Heart right ventricle (tissue), 16 donors: ENCODE measurements at regions not wholly inside any gene's neighbourhood (a gene's known extent, or its start where the extent isn't known, plus 50 kb on each side); places are given as distances from the start of the nearest gene placed in this dataset.

Experiments
- ATAC-seq, 8 donors: fragments of 200-7000 bp; cut with Tn5 transposase; one replicate each; pipeline ENCODE4 v1.9.1; 2020; ENCODE audit warnings: mild to moderate bottlenecking in 8 of 8, moderate library complexity in 8 of 8, moderate number of reproducible peaks in 1 of 8
- DNase-seq, 2 donors: peaks; one replicate each; pipeline ENCODE4 v3.0.0-alpha.2; 2020
- H3K27ac ChIP-seq, 10 donors: fragments of 200-600 bp; sonication (generic) in 2 of 10; one replicate each; pipeline versions ENCODE4 v1.5.0 to v1.8.0; 2020 to 2022; ENCODE audit warnings: mild to moderate bottlenecking in 3 of 10
- H3K27me3 ChIP-seq, 7 donors: fragments of 200-600 bp; one replicate each; pipeline ENCODE4 v1.8.0; 2021 to 2022; ENCODE audit warnings: mild to moderate bottlenecking in 2 of 7
- H3K36me3 ChIP-seq, 9 donors: fragments of 200-600 bp; sonication (generic) in 1 of 9; one replicate each; pipeline versions ENCODE4 v1.5.0 to v1.8.0; 2020 to 2022; ENCODE audit warnings: mild to moderate bottlenecking in 2 of 9
- H3K4me1 ChIP-seq, 9 donors: fragments of 200-600 bp; sonication (generic) in 1 of 9; one replicate each; pipeline versions ENCODE4 v1.5.0 to v1.8.0; 2020 to 2022; ENCODE audit warnings: mild to moderate bottlenecking in 4 of 9
- H3K4me3 ChIP-seq, 10 donors: fragments of 200-600 bp; sonication (generic) in 2 of 10; one replicate each; pipeline versions ENCODE4 v1.5.0 to v1.8.0; 2020 to 2022; ENCODE audit warnings: mild to moderate bottlenecking in 7 of 10, moderate library complexity in 2 of 10
- H3K9me3 ChIP-seq, 11 donors: fragments of 200-600 bp in 10 of 11; sonication (generic) in 2 of 11; one replicate each; pipeline versions ENCODE4 v1.5.0 to v1.8.0; 2013 to 2022; ENCODE audit warnings: mild to moderate bottlenecking in 2 of 11, control low read depth in 1 of 11, moderate library complexity in 1 of 11
- CTCF ChIP-seq, 9 donors: fragments of 200-600 bp; sonication (generic) in 2 of 9; IDR thresholded peaks; one replicate each; pipeline versions ENCODE4 v1.5.0 to v1.8.0; 2021 to 2022; ENCODE audit warnings: antibody characterized with exemption in 9 of 9, mild to moderate bottlenecking in 5 of 9, moderate library complexity in 1 of 9
- WGBS, 2 donors: extraction: QIAGEN DNeasy Blood & Tissue Kit; methylation state at CpG; one replicate each; pipeline ENCODE4 v1.1.7; 2013; ENCODE audit warnings: inconsistent platforms in 1 of 2; 5-methylcytosine and 5-hydroxymethylcytosine counted together
- intact Hi-C, 10 donors: fragments of 100-400 bp; cut with DNase I; formaldehyde crosslinking; loops; one replicate each; pipeline versions ENCODE4 v1.11.1 to v1.14.2; 2022
- donor health status: Arrhythmogenic right ventricular cardiomyopathy.
- donor health status: ischemic (EF 13 %, LVEDD 7.1; RV severe dilation, severe dysfunction).
- donor health status: healthy with polysubstance abuse.
- donor health status: DM: no; HTN: yes; CAD: no.
- donor health status: DM: no; HTN: no; CAD: no.
- donor health status: ischemic (EF 25% LVEDD 6.9; RV normal size, moderate dysfunction).
- donor health status: ischemic (EF 25% LVEDD 5.7; RV mildly dilated, moderate dysfunction).
- donor health status: healthy.
- donor health status: DM: yes; HTN: yes; CAD: no.
- donor health status: Ischemic cardiomyopathy.
- donor health status: ischemic (EF 35%, LVEDD 5.7; RV mildly dilated, moderate dysfunction).
- donor health status: nonischemic (EF 11% LVEDD 7.7; RV severe dilation, severe dysfunction).
- donor health status: DM: yes; HTN: yes; CAD: no.
- donor health status: PGD.
- donor health status: ischemic (EF 29% LVEDD 5.4; RV normal size, mild dysfunction).
- donor health status: nonischemic (EF 23%, LVEDD 6.1; RV moderate dilation, normal function).

GRCh38 chr14:84397631-84398030 is 1132.3 kb upstream of the FLRT2 start:
- Histone ChIP-seq H3K36me3 (no peaks in the 10 kb centered on the region), H3K4me1 (no peaks in the 10 kb centered on the region), H3K4me3 (no peak overlapping the region), H3K27ac (no peak overlapping the region), H3K9me3 (peaks cover 0 to 20% (median 0%) of the 10 kb centered on the region in 11 donors), H3K27me3 (no peaks in the 10 kb centered on the region)
- 89 to 92% methylated on average over 3 of the region's 3 CpGs for WGBS, 2 donors
- DNase-seq: no peak
- no peak for ATAC-seq
- intact Hi-C loops: no loop called here
- no peak for TF ChIP-seq CTCF (IDR thresholded peaks at IDR 0.05)

- Histone ChIP-seq H3K27ac (no peak overlapping the region), H3K4me1 (no peaks in the 10 kb centered on the region), H3K27me3 (no peaks in the 10 kb centered on the region), H3K36me3 (no peaks in the 10 kb centered on the region), H3K4me3 (no peak overlapping the region), H3K9me3 (peaks cover 0 to 20% (median 0%) of the 10 kb centered on the region in 11 donors)
- no peak for TF ChIP-seq CTCF (IDR thresholded peaks at IDR 0.05)
- ATAC-seq (no peak), DNase-seq (no peak)
- 96 to 98% methylated on average over 52 to 62 of the region's 62 CpGs for WGBS, 2 donors
- intact Hi-C loops: no loop called here
These were observed 1130.5 kb upstream of the FLRT2 start for GRCh38 chr14:84399296-84399910.

GRCh38 chr14:84401631-84402030 is 1128.3 kb upstream of the FLRT2 start:
- Histone ChIP-seq H3K4me3 (no peak overlapping the region), H3K4me1 (no peaks in the 10 kb centered on the region), H3K27ac (no peak overlapping the region), H3K36me3 (no peaks in the 10 kb centered on the region), H3K9me3 (peaks cover 0 to 20% (median 0%) of the 10 kb centered on the region in 11 donors), H3K27me3 (no peaks in the 10 kb centered on the region)
- no peak for ATAC-seq
- intact Hi-C loops: loop anchor here in 1 of 10 donors (10.0 kb wide), 1 partner anchor 1363 kb away; no protein-coding TSS in a partner anchor
- no peak for DNase-seq
- no peak for TF ChIP-seq CTCF (IDR thresholded peaks at IDR 0.05)
- WGBS, 2 donors: 71 to 75% methylated on average over 3 of the region's 3 CpGs

- no peak for ATAC-seq
- H3K4me1 ChIP-seq: no peaks in the 10 kb centered on the region
- H3K27me3 ChIP-seq: no peaks in the 10 kb centered on the region
- H3K4me3 ChIP-seq: no peak overlapping the region
- no peak for DNase-seq
- no peak for TF ChIP-seq CTCF (IDR thresholded peaks at IDR 0.05)
- intact Hi-C loops: loop anchor here in 1 of 10 donors (10.0 kb wide), 1 partner anchor 1361 kb away; no protein-coding TSS in a partner anchor
- WGBS, 2 donors: 59 to 79% methylated on average over 2 of the region's 2 CpGs
- peaks cover 0 to 20% (median 0%) of the 10 kb centered on the region in 11 donors for H3K9me3 ChIP-seq
- no peak overlapping the region for H3K27ac ChIP-seq
- H3K36me3 ChIP-seq: no peaks in the 10 kb centered on the region
These were observed 1126.4 kb upstream of the FLRT2 start for GRCh38 chr14:84403585-84403984.
